ENCODE measurements at regions not wholly inside any gene's neighbourhood (a gene's known extent, or its start where the extent isn't known, plus 50 kb on each side); places are given as distances from the start of the nearest gene placed in this dataset.

- Histone ChIP-seq H3K79me2 (ENCODE audit: control insufficient read depth in 1 of 2, insufficient read depth in 2 of 2, low read length in 2 of 2) (no peaks in the 10 kb centered on the region), H3K36me3 (ENCODE audit: control insufficient read depth in 2 of 4, insufficient read depth in 4 of 4, low read length in 3 of 4) (no peaks in the 10 kb centered on the region), H3K23ac (ENCODE audit: insufficient read length) (no peak overlapping the region), H4K8ac (ENCODE audit: extremely low read depth, insufficient read depth, low read length) (no peak overlapping the region), H3K14ac (ENCODE audit: insufficient read length) (no peak overlapping the region), H3K27ac (ENCODE audit: low read depth, low read length) (no peak overlapping the region), H2BK12ac (ENCODE audit: low read depth, low read length) (no peak overlapping the region), H3K9ac (replicated peaks in 1 of 4; ENCODE audit: extremely low read depth in 1 of 4, low read depth in 3 of 4, low read length in 3 of 4) (no peak overlapping the region), H3K4me2 (ENCODE audit: insufficient read depth in 1 of 2, low read depth in 2 of 2, low read length in 2 of 2) (no peak overlapping the region), H4K5ac (ENCODE audit: insufficient read length, low read depth, low read length) (no peak overlapping the region), H2BK5ac (ENCODE audit: low read depth, low read length) (no peak overlapping the region), H4K20me1 (replicated peaks in 1 of 2; ENCODE audit: control insufficient read depth in 1 of 2, insufficient read depth in 2 of 2, low read length in 2 of 2) (no peaks in the 10 kb centered on the region), H3K4me1 (replicated peaks in 1 of 4; ENCODE audit: control insufficient read depth in 3 of 4, insufficient read depth in 4 of 4, low read length in 3 of 4) (no peaks in the 10 kb centered on the region), H3K56ac (replicated peaks; ENCODE audit: insufficient read length, low read depth, low read length) (no peak overlapping the region), H2BK120ac (replicated peaks; ENCODE audit: low read depth, low read length) (no peak overlapping the region), H2BK15ac (ENCODE audit: low read length) (no peak overlapping the region), H3K4ac (replicated peaks; ENCODE audit: insufficient read length, low read depth, low read length) (no peak overlapping the region), H2AFZ (ENCODE audit: low read length) (no peak overlapping the region; the same call in 1 of the 2 replicates), H3K18ac (ENCODE audit: extremely low read depth, low read length) (no peak overlapping the region), H3K27me3 (replicated peaks in 1 of 4; ENCODE audit: control insufficient read depth in 3 of 4, extremely low read depth in 1 of 4, insufficient read depth in 3 of 4, low read length in 3 of 4) (no peaks in the 10 kb centered on the region), H3K23me2 (ENCODE audit: low read depth, low read length) (no peaks in the 10 kb centered on the region; the same call in 1 of the 2 replicates), H2BK20ac (ENCODE audit: low read length) (no peak overlapping the region), H4K91ac (replicated peaks; ENCODE audit: insufficient read length, low read length) (no peak overlapping the region), H3K9me3 (ENCODE audit: insufficient read depth in 2 of 2, low read depth in 1 of 2, low read length in 1 of 2) (no peaks in the 10 kb centered on the region), H3K4me3 (ENCODE audit: extremely low read depth in 1 of 4, insufficient read depth in 2 of 4, low read depth in 3 of 4, low read length in 4 of 4) (no peak overlapping the region), H2AK5ac (ENCODE audit: low read depth, low read length) (no peak overlapping the region), H3K79me1 (ENCODE audit: low read depth, low read length) (no peaks in the 10 kb centered on the region)
- DNase-seq (ENCODE audit: low read depth in 1 of 2, low spot score in 2 of 2) (no peak), FAIRE-seq (no peak)
- ChIA-PET POLR2A (ENCODE audit: partially characterized antibody) (no interaction called here), CTCF (ENCODE audit: partially characterized antibody) (no interaction called here)
- TF ChIP-seq NANOG (IDR thresholded peaks at IDR 0.05; ENCODE audit: insufficient read depth, low read depth, low read length, poor library complexity, severe bottlenecking) (no peak), BRCA1 (IDR thresholded peaks at IDR 0.05; ENCODE audit: low read depth, low read length) (no peak), RXRA (IDR thresholded peaks at IDR 0.05; ENCODE audit: insufficient read depth, low read depth, low read length) (no peak), CHD2 (IDR thresholded peaks at IDR 0.05; ENCODE audit: low read length) (no peak), ATF2 (IDR thresholded peaks at IDR 0.05; ENCODE audit: low read length) (no peak), SP4 (IDR thresholded peaks at IDR 0.05; ENCODE audit: low read length) (no peak)
- 89% methylated on average over 4 of the region's 4 CpGs; no CpG with 5 or more reads in 1 of the 2 experiments for WGBS, 2 experiments (ENCODE audit: extremely low coverage in 1 of 2, insufficient coverage in 1 of 2, insufficient read length in 1 of 2, insufficient replicate concordance in 2 of 2, low coverage in 1 of 2, low lambda C conversion rate in 2 of 2, missing lambda C conversion rate in 1 of 2)
Observed at GRCh38 chr13:104085611-104086010, 1019.4 kb upstream of the SLC10A2 start.
